ENCODE measurements at regions not wholly inside any gene's neighbourhood (a gene's known extent, or its start where the extent isn't known, plus 50 kb on each side); places are given as distances from the start of the nearest gene placed in this dataset.

- DNase-seq (ENCODE audit: insufficient read length) (no peak), FAIRE-seq (no peak)
- TF ChIP-seq TAF1 (IDR thresholded peaks at IDR 0.05; ENCODE audit: borderline replicate concordance, low read depth, low read length) (no peak), POLR2A (IDR thresholded peaks at IDR 0.05; ENCODE audit: low read depth, low read length) (no peak), POLR2AphosphoS5 (IDR thresholded peaks at IDR 0.05; ENCODE audit: low read depth, low read length) (no peak)
Measured at GRCh38 chr5:19042106-19042505, 945.9 kb downstream of the CDH18 start.

GRCh38 chr5:19044311-19044710, 943.7 kb downstream of the CDH18 start:
- DNase-seq (ENCODE audit: insufficient read length) (no peak), FAIRE-seq (no peak)
- TF ChIP-seq POLR2AphosphoS5 (IDR thresholded peaks at IDR 0.05; ENCODE audit: low read depth, low read length) (no peak), TAF1 (IDR thresholded peaks at IDR 0.05; ENCODE audit: borderline replicate concordance, low read depth, low read length) (no peak)

GRCh38 chr5:19044931-19045695, 942.9 kb downstream of the CDH18 start:
- no peak for TF ChIP-seq POLR2AphosphoS5 (IDR thresholded peaks at IDR 0.05; ENCODE audit: low read depth, low read length)
- TF ChIP-seq TAF1 (IDR thresholded peaks at IDR 0.05; ENCODE audit: borderline replicate concordance, low read depth, low read length): no peak
- no peak for TF ChIP-seq POLR2A (IDR thresholded peaks at IDR 0.05; ENCODE audit: low read depth, low read length)
- DNase-seq (ENCODE audit: insufficient read length) (no peak), FAIRE-seq (no peak)

- DNase-seq (ENCODE audit: insufficient read length) (no peak), FAIRE-seq (no peak)
- no peak for TF ChIP-seq POLR2AphosphoS5 (IDR thresholded peaks at IDR 0.05; ENCODE audit: low read depth, low read length)
- no peak for TF ChIP-seq POLR2A (IDR thresholded peaks at IDR 0.05; ENCODE audit: low read depth, low read length)
- TF ChIP-seq TAF1 (IDR thresholded peaks at IDR 0.05; ENCODE audit: borderline replicate concordance, low read depth, low read length): no peak
Measured at GRCh38 chr5:19047277-19047676, 940.7 kb downstream of the CDH18 start.

- no peak for TF ChIP-seq TAF1 (IDR thresholded peaks at IDR 0.05; ENCODE audit: borderline replicate concordance, low read depth, low read length)
- TF ChIP-seq POLR2A (IDR thresholded peaks at IDR 0.05; ENCODE audit: low read depth, low read length): no peak
- TF ChIP-seq POLR2AphosphoS5 (IDR thresholded peaks at IDR 0.05; ENCODE audit: low read depth, low read length): no peak
- no peak for FAIRE-seq
- DNase-seq (ENCODE audit: insufficient read length): no peak
Measured at GRCh38 chr5:19048726-19049125, 939.3 kb downstream of the CDH18 start.

- DNase-seq (ENCODE audit: insufficient read length) (no peak), FAIRE-seq (no peak)
- TF ChIP-seq POLR2A (IDR thresholded peaks at IDR 0.05; ENCODE audit: low read depth, low read length): no peak
- TF ChIP-seq TAF1 (IDR thresholded peaks at IDR 0.05; ENCODE audit: borderline replicate concordance, low read depth, low read length): no peak
Measured at GRCh38 chr5:19058216-19058615, 929.8 kb downstream of the CDH18 start.

GRCh38 chr5:19064094-19064493, 923.9 kb downstream of the CDH18 start:
- DNase-seq (ENCODE audit: insufficient read length) (no peak), FAIRE-seq (no peak)
- TF ChIP-seq POLR2A (IDR thresholded peaks at IDR 0.05; ENCODE audit: low read depth, low read length) (no peak), TAF1 (IDR thresholded peaks at IDR 0.05; ENCODE audit: borderline replicate concordance, low read depth, low read length) (no peak), POLR2AphosphoS5 (IDR thresholded peaks at IDR 0.05; ENCODE audit: low read depth, low read length) (no peak)

- FAIRE-seq: no peak
- DNase-seq (ENCODE audit: insufficient read length): no peak
- TF ChIP-seq POLR2A (IDR thresholded peaks at IDR 0.05; ENCODE audit: low read depth, low read length) (no peak), TAF1 (IDR thresholded peaks at IDR 0.05; ENCODE audit: borderline replicate concordance, low read depth, low read length) (no peak), POLR2AphosphoS5 (IDR thresholded peaks at IDR 0.05; ENCODE audit: low read depth, low read length) (no peak)
Measured at GRCh38 chr5:19067741-19068140, 920.3 kb downstream of the CDH18 start.

- no peak for FAIRE-seq
- no peak for DNase-seq (ENCODE audit: insufficient read length)
- no peak for TF ChIP-seq TAF1 (IDR thresholded peaks at IDR 0.05; ENCODE audit: borderline replicate concordance, low read depth, low read length)
- no peak for TF ChIP-seq POLR2AphosphoS5 (IDR thresholded peaks at IDR 0.05; ENCODE audit: low read depth, low read length)
Measured at GRCh38 chr5:19098434-19098833, 889.6 kb downstream of the CDH18 start.

- FAIRE-seq (no peak), DNase-seq (ENCODE audit: insufficient read length) (no peak)
- TF ChIP-seq POLR2A (IDR thresholded peaks at IDR 0.05; ENCODE audit: low read depth, low read length) (no peak), POLR2AphosphoS5 (IDR thresholded peaks at IDR 0.05; ENCODE audit: low read depth, low read length) (no peak), TAF1 (IDR thresholded peaks at IDR 0.05; ENCODE audit: borderline replicate concordance, low read depth, low read length) (no peak)
Measured at GRCh38 chr5:19099195-19099594, 888.8 kb downstream of the CDH18 start.

GRCh38 chr5:19104948-19105347, 883.1 kb downstream of the CDH18 start:
- FAIRE-seq (no peak), DNase-seq (ENCODE audit: insufficient read length) (no peak)
- TF ChIP-seq TAF1 (IDR thresholded peaks at IDR 0.05; ENCODE audit: borderline replicate concordance, low read depth, low read length): no peak
- TF ChIP-seq POLR2A (IDR thresholded peaks at IDR 0.05; ENCODE audit: low read depth, low read length): no peak
- no peak for TF ChIP-seq POLR2AphosphoS5 (IDR thresholded peaks at IDR 0.05; ENCODE audit: low read depth, low read length)

GRCh38 chr5:19122923-19123322, 865.1 kb downstream of the CDH18 start:
- no peak for DNase-seq (ENCODE audit: insufficient read length)
- TF ChIP-seq TAF1 (IDR thresholded peaks at IDR 0.05; ENCODE audit: borderline replicate concordance, low read depth, low read length) (no peak), POLR2AphosphoS5 (IDR thresholded peaks at IDR 0.05; ENCODE audit: low read depth, low read length) (no peak), POLR2A (IDR thresholded peaks at IDR 0.05; ENCODE audit: low read depth, low read length) (no peak)
- no peak for FAIRE-seq

All from GM12892 (cell line).